Activated T-helper 17 cell treated with anti-CD3 and anti-CD28 coated beads, Interleukin-2, amount 50 U/mL, for 72 hours (primary cell): ENCODE measurements at regions not wholly inside any gene's neighbourhood (a gene's known extent, or its start where the extent isn't known, plus 50 kb on each side); places are given as distances from the start of the nearest gene placed in this dataset.
"Not testable (repeated sequence)": the region's sequence is repeated elsewhere in the genome, so short reads cannot be mapped to it uniquely, and the experiment has no call there.

Source experiments
- ATAC-seq: fragments of 150-1000 bp; cut with Tn5 transposase; replicated peaks from 2 replicates; pipeline ENCODE4 v1.10.0; 2021; ENCODE audit warnings: mild to moderate bottlenecking, moderate library complexity
- H3K27ac Mint-ChIP-seq: one replicate; pipeline ENCODE4 v1.8.0; 2022; ENCODE audit warnings: mixed read lengths
- H3K27me3 Mint-ChIP-seq: one replicate; pipeline ENCODE4 v1.8.0; 2022; ENCODE audit warnings: mixed read lengths
- H3K36me3 Mint-ChIP-seq: one replicate; pipeline ENCODE4 v1.8.0; 2022; ENCODE audit warnings: low read depth, mild to moderate bottlenecking, mixed read lengths
- H3K4me1 Mint-ChIP-seq: one replicate; pipeline ENCODE4 v1.8.0; 2022; ENCODE audit warnings: mixed read lengths
- H3K4me3 Mint-ChIP-seq: one replicate; pipeline ENCODE4 v1.8.0; 2022; ENCODE audit warnings: mild to moderate bottlenecking, mixed read lengths
- H3K9me3 Mint-ChIP-seq: one replicate; pipeline ENCODE4 v1.8.0; 2022; ENCODE audit warnings: mixed read lengths

DNA sequence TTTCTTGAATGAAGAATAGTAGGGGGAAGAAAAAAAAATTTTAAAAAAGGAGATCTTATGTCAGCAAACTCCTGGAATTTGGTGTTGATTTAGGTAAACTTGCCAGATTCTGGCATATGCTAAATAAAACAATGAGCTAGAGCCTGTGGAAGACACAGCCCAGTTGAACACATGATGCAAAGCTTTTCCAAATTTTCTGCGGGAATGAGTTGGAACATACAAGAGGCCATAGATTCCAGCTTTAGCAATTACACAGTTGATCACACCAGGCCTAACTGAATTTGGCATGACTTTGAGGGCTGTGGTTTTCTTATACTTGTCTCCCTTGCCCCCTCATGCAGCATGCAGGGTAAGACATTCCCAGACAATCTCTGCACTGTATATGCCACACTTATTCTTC, 297.0 kb downstream of the SH3GL2 start:
- Mint-ChIP-seq H3K27ac (no peak overlapping the region), H3K4me1 (no peaks in the 10 kb centered on the region), H3K36me3 (no peaks in the 10 kb centered on the region), H3K9me3 (peaks cover 4% of the 10 kb centered on the region), H3K27me3 (no peaks in the 10 kb centered on the region), H3K4me3 (no peak overlapping the region)
- ATAC-seq: no peak

GRCh38 chr9:17876687-17877086, 297.8 kb downstream of the SH3GL2 start:
- Mint-ChIP-seq H3K4me1 (no peaks in the 10 kb centered on the region), H3K27ac (no peak overlapping the region), H3K9me3 (peaks cover 4% of the 10 kb centered on the region), H3K4me3 (no peak overlapping the region), H3K36me3 (no peaks in the 10 kb centered on the region), H3K27me3 (no peaks in the 10 kb centered on the region)
- ATAC-seq: no peak

GRCh38 chr9:17878810-17879370, 300.0 kb downstream of the SH3GL2 start:
- H3K27ac Mint-ChIP-seq: no peak overlapping the region
- no peaks in the 10 kb centered on the region for H3K27me3 Mint-ChIP-seq
- ATAC-seq: no peak
- H3K4me3 Mint-ChIP-seq: no peak overlapping the region
- H3K9me3 Mint-ChIP-seq: peaks cover 2% of the 10 kb centered on the region
- H3K4me1 Mint-ChIP-seq: no peaks in the 10 kb centered on the region
- H3K36me3 Mint-ChIP-seq: no peaks in the 10 kb centered on the region

DNA sequence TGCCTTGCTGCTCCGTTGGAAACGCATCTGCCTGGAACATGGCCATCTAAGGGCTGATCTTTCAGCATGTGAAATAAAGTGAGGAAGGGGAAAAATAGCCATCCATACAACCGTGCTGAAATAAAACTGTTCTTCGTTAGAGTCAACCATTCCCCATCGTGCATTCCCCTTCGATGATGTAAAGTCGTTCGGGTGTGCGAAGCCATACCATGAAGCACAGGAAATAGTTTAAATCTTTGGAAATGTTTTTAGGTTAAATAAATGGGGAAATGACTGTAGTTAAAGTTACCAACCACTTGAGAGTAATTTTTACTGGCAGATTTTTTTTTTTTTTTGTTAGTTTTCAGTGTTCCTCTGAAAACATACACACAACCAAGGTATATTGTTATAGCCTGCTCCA, 302.5 kb downstream of the SH3GL2 start:
- Mint-ChIP-seq H3K27ac (no peak overlapping the region), H3K27me3 (no peaks in the 10 kb centered on the region), H3K4me1 (no peaks in the 10 kb centered on the region), H3K9me3 (no peaks in the 10 kb centered on the region), H3K36me3 (no peaks in the 10 kb centered on the region), H3K4me3 (no peak overlapping the region)
- no peak for ATAC-seq

- no peak overlapping the region for H3K4me3 Mint-ChIP-seq
- H3K36me3 Mint-ChIP-seq: no peaks in the 10 kb centered on the region
- H3K4me1 Mint-ChIP-seq: no peaks in the 10 kb centered on the region
- no peaks in the 10 kb centered on the region for H3K9me3 Mint-ChIP-seq
- no peak overlapping the region for H3K27ac Mint-ChIP-seq
- H3K27me3 Mint-ChIP-seq: no peaks in the 10 kb centered on the region
- no peak for ATAC-seq
Measured at GRCh38 chr9:17882688-17883594, 304.1 kb downstream of the SH3GL2 start.

DNA sequence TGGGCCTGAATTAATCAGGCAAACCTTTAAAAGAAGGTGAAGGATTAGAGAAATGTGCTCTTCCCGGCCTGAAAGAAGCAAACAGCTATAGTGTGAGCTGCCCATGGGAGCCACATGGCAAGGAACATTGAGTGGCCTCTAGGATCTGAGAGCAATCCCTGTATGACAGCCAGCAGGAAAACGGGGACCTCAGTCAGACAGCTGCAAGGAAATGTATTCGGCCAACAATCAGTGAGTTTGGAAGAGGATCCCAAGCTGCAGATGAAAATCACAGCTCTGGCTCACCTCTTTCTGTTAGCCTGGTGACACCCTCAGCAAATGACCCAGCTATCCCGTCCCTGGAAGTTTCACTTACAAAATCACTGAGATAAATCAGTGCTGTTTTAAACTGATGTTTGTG, 309.2 kb downstream of the SH3GL2 start:
- peaks cover 9% of the 10 kb centered on the region for H3K9me3 Mint-ChIP-seq
- no peak for ATAC-seq
- no peaks in the 10 kb centered on the region for H3K36me3 Mint-ChIP-seq
- no peaks in the 10 kb centered on the region for H3K27me3 Mint-ChIP-seq
- no peak overlapping the region for H3K4me3 Mint-ChIP-seq
- no peak overlapping the region for H3K27ac Mint-ChIP-seq
- no peaks in the 10 kb centered on the region for H3K4me1 Mint-ChIP-seq

DNA sequence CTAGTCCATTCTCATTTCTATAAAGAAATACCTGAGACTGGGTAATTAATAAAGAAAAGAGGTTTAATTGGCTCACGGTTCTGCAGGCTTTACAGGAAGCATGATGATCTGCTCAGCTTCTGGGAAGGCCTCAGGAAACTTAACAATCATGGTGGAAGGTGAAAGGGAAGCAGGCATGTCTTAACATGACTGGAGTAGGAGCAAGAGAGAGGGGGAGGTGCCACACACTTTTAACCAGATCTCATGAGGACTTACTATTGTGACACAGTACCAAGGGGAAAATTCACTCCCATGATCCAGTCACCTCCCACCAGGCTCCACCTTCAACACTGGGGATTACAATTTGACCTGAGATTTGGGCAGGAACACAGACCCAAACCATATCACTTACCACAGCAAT, 310.1 kb downstream of the SH3GL2 start:
- not testable (repeated sequence) for H3K4me1 Mint-ChIP-seq, H3K27me3 Mint-ChIP-seq, H3K36me3 Mint-ChIP-seq, H3K4me3 Mint-ChIP-seq, H3K27ac Mint-ChIP-seq, ATAC-seq, H3K9me3 Mint-ChIP-seq

- no peak overlapping the region for H3K4me3 Mint-ChIP-seq
- H3K27me3 Mint-ChIP-seq: no peaks in the 10 kb centered on the region
- ATAC-seq: no peak
- H3K36me3 Mint-ChIP-seq: no peaks in the 10 kb centered on the region
- peaks cover 5% of the 10 kb centered on the region for H3K9me3 Mint-ChIP-seq
- no peak overlapping the region for H3K27ac Mint-ChIP-seq
- no peaks in the 10 kb centered on the region for H3K4me1 Mint-ChIP-seq
Measured at GRCh38 chr9:17894501-17895160, 315.8 kb downstream of the SH3GL2 start.

DNA sequence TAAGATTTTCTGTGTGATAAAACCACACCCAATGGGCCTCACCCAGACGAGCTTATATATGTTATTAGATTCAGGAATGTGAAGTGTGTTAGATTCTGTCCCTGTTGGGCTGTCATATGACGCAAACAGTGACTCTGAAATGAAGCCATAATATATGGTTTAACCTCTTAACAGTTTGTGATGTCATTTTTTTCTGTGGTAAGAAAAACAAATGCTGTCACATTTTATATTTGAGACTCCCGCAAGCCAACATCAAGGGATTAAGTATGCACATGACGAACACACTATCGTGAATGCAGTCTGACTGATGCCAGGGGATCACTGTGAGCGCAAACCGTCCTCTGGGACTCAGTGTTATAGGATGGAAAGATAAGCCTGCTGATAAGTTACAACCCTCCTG, 321.7 kb downstream of the SH3GL2 start:
- no peak overlapping the region for H3K27ac Mint-ChIP-seq
- H3K27me3 Mint-ChIP-seq: peaks cover 3% of the 10 kb centered on the region
- no peak for ATAC-seq
- no peak overlapping the region for H3K4me3 Mint-ChIP-seq
- H3K36me3 Mint-ChIP-seq: no peaks in the 10 kb centered on the region
- no peaks in the 10 kb centered on the region for H3K4me1 Mint-ChIP-seq
- peaks cover 11% of the 10 kb centered on the region for H3K9me3 Mint-ChIP-seq

DNA sequence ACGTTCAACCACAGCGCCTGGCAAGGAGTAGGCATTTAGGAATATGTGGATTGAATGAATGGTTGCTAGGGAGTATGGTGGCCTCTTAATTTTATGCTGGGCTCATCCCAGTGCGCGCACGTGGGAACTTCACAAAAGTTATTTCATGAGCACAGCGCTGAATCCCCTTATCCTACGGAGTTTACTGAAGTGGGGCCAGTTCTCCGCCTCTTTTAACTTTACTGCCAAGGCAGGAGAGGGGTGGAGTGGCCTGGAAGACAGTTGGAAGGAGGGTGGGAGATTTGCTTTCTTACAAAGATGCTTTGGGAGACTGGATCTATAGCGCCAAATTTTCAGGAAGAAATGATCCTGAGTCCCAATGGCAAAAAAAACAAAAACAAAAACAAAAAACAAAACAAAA, 326.5 kb downstream of the SH3GL2 start:
- H3K27ac Mint-ChIP-seq: no peak overlapping the region
- no peaks in the 10 kb centered on the region for H3K4me1 Mint-ChIP-seq
- ATAC-seq: no peak

GRCh38 chr9:17905781-17906175, 326.9 kb downstream of the SH3GL2 start:
- Mint-ChIP-seq H3K36me3 (no peaks in the 10 kb centered on the region), H3K27ac (no peak overlapping the region), H3K4me1 (no peaks in the 10 kb centered on the region), H3K9me3 (peaks cover 11% of the 10 kb centered on the region), H3K27me3 (peaks cover 7% of the 10 kb centered on the region), H3K4me3 (no peak overlapping the region)
- ATAC-seq: no peak

More for the DNA sequence above, 326.5 kb downstream of the SH3GL2 start:
- peaks cover 7% of the 10 kb centered on the region for H3K27me3 Mint-ChIP-seq
- H3K36me3 Mint-ChIP-seq: no peaks in the 10 kb centered on the region
- H3K4me3 Mint-ChIP-seq: no peak overlapping the region
- peaks cover 11% of the 10 kb centered on the region for H3K9me3 Mint-ChIP-seq

DNA sequence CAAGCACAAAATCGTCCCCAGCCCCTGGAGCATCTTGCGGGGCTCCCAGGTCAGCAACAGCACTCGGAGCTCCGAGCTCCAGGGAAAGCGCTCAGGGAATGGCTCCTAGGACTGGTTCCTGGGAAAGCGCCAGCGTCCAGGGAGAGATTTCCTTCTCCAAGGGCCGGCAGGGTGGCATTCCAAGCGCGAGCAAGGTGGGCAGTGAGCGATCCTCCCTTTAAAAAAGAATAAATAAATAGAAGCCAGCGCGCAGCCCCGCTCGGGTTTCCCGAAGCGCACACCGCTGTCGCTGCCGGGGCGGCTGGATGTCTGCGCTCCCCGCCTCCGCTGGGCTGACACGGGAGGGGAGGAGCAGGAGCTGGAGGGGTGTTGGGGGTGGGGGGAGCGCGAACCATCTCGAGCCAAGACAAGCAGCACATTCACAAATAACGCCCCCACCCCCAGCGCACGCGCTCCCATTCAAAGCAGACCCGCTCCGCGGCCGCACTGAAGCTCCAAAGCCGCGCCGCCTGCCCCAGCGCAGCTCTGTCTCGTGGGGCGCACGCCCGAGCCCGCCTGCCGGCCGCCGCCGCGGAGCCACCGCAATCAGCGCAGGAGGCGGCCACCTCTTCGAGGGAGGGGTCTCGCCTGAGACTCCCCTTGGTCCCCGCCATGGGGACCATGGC, 327.4 kb downstream of the SH3GL2 start:
- no peak for ATAC-seq
- H3K36me3 Mint-ChIP-seq: no peaks in the 10 kb centered on the region
- peaks cover 11% of the 10 kb centered on the region for H3K9me3 Mint-ChIP-seq
- H3K27ac Mint-ChIP-seq: no peak overlapping the region
- H3K4me1 Mint-ChIP-seq: no peaks in the 10 kb centered on the region
- H3K4me3 Mint-ChIP-seq: no peak overlapping the region
- peaks cover 7% of the 10 kb centered on the region for H3K27me3 Mint-ChIP-seq

DNA sequence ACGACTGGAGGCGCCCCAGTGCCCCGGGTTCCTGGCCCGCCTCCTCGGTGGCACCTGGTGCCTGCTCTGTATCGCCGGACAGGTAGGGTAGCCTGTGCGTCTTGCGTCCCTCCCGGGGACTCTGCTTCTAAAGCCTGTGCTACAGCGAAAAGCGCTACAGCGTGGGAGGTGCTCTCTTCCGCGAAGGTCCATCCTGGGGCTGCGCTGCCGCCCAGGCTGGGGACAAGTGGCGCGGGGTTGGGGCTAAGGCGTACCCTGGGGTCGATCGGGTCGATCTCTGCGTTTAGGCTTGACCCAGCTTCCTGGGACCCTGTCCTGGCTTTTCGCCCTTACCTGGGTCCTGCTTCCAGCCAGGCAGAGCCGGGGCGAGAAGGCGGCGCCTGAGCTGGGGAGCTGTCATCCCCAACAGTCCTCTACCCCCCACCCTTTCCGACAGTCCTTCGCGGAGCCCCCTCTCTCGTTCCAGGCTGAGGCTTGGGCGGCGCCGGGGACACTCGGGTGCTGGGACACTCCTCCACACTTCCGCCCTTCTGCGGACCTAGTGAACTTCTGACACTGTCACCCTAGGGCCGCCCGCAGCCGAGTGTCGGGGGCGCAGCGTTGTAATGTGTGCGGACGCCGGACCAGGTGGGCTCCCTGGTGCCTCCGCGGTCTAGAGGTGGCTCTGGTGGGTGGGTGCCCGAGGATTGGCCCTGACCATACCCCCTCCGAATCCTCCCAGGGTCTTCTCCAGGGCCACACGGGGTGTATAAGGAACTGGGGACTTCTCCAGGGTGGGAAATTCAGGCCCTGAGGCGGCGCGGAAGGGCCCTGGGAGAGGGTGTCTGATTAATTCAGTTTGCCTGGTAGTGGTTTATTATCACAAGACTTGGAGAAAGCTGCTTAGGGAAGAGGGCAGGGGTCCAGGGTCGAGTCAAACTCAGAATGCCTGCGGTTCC, 328.2 kb downstream of the SH3GL2 start:
- Mint-ChIP-seq H3K27me3 (peaks cover 7% of the 10 kb centered on the region), H3K4me1 (no peaks in the 10 kb centered on the region), H3K27ac (no peak overlapping the region), H3K9me3 (peaks cover 11% of the 10 kb centered on the region), H3K4me3 (no peak overlapping the region), H3K36me3 (no peaks in the 10 kb centered on the region)
- no peak for ATAC-seq
